Activated naive CD4-positive, alpha-beta T cell (primary cell): ENCODE measurements at regions not wholly inside any gene's neighbourhood (a gene's known extent, or its start where the extent isn't known, plus 50 kb on each side); places are given as distances from the start of the nearest gene placed in this dataset.

Experiments used
- DNase-seq, 4 experiments: peaks; one replicate each; lab custom pipeline; 2025; lab: John Stamatoyannopoulos, UW

DNA sequence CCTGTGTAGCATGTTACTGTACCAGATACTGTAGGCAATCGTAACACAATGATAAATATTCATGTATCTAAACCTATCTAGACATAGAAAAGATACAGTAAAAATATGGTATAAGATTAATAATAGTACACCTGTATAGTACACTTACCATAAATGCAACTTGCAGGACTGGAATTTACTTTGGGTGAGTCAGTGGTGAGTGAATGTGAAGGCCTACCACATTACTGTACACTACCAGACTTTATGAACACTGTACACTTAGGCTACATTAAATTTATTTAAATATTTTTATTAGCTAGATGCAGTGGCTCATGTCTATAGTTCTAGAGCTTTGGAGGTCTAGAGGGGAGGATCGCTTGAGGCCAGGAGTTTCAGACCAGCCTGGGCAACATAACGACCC is 186.6 kb upstream of the ROPN1 start:
- no peak for DNase-seq

- no peak for DNase-seq
Observed at GRCh38 chr3:124200407-124200806, 208.5 kb upstream of the ROPN1 start.

DNA sequence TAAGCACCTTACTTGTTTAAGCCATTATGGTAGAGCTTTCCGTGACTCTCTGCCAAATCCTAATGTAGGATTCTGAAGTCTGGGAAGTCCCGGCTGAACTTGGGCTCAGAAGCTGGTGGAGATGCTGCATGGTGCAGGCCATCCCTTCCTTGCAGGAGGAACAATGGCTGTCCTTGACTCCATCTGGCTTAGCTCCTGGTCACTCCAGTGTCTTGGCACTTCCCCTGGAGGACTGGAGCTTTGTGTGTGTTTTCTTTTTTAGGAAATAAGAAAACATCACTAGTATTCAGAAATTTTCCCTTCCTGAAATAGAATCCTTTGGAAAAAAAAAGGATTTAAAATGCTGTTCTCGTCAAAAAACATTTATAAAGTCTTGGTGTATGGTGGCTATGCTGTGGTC is 209.3 kb upstream of the ROPN1 start:
- DNase-seq = no peak

GRCh38 chr3:124201786-124202185 is 209.9 kb upstream of the ROPN1 start:
- DNase-seq = no peak

GRCh38 chr3:124202754-124203153 is 210.8 kb upstream of the ROPN1 start:
- no peak for DNase-seq

GRCh38 chr3:124203292-124203691 is 211.4 kb upstream of the ROPN1 start:
- no peak for DNase-seq

- DNase-seq = no peak
Observed at GRCh38 chr3:124206225-124207055, 214.5 kb upstream of the ROPN1 start.

DNA sequence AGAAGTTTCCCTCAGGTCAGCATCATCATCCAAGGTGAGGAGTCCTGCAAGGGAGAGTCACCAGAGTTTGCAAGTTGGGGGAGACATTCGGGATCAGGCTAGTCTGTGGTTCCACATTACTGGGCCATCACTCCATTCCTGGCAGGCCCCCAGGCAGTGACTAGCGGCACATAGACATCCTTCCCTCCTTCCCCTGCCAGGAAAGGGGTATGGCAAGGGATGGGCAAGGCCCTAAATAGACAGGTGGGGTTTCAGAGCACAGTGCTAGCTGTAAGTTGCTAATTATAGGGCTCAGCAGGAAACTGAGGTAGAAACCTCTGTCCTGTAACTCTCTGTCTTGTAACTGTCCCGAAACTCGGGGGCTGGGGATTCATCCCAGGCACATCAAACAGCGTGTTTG is 215.2 kb upstream of the ROPN1 start:
- no peak for DNase-seq

DNA sequence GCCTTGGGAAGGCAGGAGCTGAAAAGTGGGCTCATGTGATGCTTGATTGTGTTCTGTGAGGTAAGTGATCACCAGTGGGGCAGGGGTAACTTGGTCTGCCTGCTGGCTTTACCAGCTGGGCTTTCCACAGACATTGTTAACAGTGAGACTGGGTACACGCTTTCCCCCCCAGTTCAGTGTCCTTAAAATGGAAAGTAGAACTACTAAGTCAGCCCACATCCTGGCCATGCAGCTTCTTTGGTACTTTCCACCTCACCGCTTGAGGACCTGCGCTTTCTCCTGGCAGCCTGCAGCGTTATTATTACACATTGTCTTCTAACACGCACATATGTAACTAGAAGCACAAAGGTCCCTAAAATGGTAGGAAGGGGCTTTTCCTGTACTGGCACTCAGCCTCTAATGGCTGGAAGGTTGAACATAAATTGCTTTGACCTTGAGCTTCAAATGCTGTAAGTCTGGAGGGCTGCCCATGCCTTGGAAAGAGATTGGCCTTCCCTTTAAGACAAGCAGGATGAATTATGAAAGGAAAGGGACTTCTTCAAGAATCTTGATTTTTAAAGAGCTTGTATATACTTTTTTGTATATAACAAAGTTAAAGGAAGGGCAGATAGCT is 216.1 kb upstream of the ROPN1 start:
- no peak for DNase-seq

DNA sequence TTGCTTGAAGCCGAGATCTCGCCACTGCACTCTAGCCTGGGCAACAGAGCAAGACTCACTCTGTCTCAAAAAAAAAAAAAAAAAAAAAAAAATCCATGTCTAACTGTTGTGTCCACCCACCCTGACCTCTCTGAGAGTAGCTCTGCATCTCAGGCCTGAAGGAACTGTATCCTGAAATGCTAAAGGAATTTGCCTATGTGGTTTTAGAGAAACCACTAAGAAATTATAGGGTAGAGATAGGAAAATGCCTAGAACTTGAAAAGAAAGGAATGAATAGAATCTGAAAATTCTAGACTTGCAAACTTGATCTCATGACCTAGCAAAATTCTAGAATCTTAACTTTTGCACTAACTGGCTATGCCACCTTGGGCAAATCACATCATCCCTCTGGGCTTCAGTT is 217.5 kb upstream of the ROPN1 start:
- DNase-seq = no peak

- DNase-seq = no peak
Observed at GRCh38 chr3:124210899-124211298, 219.0 kb upstream of the ROPN1 start.

DNA sequence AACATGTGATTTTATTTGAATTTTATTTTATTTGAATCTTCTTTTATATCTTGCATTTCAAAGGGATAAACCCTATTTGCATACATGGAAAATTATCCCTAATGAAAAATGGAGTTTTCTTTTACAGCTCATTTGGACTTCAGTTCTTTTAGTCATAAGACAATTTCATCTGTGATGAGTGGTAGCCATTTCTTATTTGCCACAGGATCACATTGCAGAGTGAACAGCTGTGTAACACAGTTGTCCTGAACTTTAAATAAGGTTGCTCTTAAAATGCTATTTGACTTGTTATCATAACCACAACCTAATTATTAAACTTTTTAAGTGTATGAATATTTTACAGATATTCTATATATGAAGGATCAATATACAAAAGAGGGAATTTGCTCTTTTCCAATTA is 221.7 kb upstream of the ROPN1 start:
- no peak for DNase-seq

DNA sequence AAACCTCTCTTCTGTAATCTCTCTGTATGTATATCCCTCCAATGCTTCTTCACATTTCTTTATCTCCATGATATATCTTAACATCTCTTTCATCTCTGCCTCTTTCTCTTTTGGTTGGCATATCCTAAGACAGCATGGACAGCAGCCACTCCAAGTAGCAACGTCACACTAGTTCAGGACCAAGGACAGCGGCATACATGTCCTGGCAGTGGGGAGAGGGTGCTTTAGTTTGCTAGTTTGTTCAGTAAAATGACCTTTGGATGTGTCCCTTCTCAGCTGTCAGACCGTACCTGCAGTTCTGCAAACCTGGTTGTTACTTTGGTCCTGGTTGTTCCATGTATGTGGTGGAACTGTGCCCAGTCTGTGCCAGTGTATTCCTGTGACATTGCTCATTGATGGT is 225.6 kb upstream of the ROPN1 start:
- DNase-seq = no peak

- no peak for DNase-seq
Observed at GRCh38 chr3:124221422-124221821, 229.5 kb upstream of the ROPN1 start.

GRCh38 chr3:124223853-124224252 is 231.9 kb upstream of the ROPN1 start:
- DNase-seq = no peak

GRCh38 chr3:124227150-124227630 is 235.3 kb upstream of the ROPN1 start:
- DNase-seq = no peak

- DNase-seq = no peak
Observed at GRCh38 chr3:124229420-124229819, 237.5 kb upstream of the ROPN1 start.

GRCh38 chr3:124229836-124230235 is 237.9 kb upstream of the ROPN1 start:
- DNase-seq = no peak

DNA sequence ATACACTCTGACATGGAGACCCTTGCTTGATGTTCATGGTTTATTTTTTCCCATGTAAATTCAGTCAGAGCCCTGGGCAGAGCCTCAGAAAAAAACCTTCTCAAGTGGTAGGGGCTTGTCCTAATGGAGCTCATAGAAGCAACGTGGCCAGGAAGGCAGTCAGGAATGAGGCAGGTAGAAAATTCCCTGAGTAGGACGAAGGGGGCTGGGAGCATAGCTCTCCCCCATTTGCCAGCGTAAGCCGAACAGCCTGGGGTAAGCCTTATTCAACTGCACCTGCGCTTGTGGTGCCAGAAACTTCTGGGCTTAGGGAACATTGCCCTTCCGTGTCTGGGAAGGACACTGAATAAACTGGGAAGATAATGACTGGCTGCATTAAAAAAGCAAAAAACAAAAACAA is 238.5 kb upstream of the ROPN1 start:
- DNase-seq = no peak

DNA sequence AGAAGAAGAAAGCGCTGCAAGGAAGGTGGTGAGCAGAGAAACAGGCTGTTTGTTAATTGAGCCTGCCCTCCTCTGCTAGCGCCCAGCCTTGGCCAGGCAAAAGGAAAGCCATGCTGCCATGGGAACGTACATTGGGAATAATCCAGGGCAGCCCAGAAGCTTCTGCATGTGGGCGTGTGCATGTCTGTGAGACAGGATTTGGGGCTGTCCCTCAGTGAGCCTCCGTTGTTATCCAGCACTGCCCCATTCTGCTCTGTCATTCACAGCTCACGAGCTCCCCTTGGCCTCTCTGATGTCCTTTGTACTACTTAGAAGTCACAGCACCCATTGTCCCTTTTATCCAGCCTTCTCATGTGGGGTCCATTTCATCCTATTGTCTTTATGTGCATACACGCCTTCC is 239.1 kb upstream of the ROPN1 start:
- no peak for DNase-seq

GRCh38 chr3:124234852-124235252 is 242.9 kb upstream of the ROPN1 start:
- DNase-seq = no peak

DNA sequence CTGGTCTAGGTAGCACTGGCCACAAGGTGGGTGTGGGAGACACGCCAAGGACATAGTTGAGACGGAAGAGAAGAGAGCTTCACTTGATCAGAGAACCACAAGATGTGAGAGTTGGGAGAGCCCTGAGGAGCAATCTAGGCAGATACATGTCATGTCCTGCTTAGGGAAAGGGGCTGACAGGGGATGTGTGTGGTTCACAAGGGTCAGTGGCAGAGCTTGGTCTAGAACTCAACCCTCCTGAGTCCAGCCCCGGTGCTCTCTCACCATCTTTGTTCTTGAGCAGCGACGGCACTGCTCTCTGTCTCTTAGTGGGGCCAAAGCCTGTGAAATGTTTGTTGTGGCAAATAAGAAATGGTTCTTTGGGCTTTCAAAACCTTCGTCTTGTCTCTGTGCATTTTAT is 243.5 kb upstream of the ROPN1 start:
- no peak for DNase-seq

DNA sequence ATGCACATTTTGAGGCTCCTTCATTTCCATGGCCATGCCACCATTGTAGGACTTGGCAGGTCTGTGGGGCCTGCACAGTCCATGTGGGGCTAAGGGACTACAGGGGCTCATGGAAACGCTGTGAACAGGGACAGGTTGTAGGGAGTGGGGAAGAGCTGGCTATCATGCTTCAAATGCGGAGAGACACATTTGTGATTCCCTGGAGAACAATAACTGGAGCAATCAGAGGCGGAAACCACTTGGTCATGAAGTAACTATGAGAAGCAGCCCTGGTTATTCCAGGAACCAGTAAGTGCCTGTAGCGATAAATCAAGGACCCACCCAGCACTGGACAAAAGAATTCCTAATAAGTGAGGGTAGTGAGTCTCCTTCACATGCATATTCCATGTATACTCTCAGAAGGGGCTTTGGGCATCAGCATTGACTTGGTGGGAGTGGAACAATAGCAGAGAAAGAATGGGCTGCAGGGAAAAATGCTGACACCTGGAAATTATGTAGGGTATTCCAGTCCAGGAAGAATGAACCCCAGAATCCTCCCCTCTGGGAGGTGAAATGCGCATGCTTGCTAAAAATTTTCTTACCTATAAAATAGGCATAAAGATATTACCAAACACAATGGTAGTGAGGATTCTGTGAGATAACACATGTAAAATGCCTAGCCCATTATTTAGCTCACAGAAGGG is 251.4 kb upstream of the ROPN1 start:
- DNase-seq = no peak
